ENCODE measurements at regions not wholly inside any gene's neighbourhood (a gene's known extent, or its start where the extent isn't known, plus 50 kb on each side); places are given as distances from the start of the nearest gene placed in this dataset.

- TF ChIP-seq EZH2 (IDR thresholded peaks at IDR 0.05; ENCODE audit: borderline replicate concordance, insufficient read depth, low read length, poor library complexity, severe bottlenecking), result no peak
- TF ChIP-seq, protein P1, sequence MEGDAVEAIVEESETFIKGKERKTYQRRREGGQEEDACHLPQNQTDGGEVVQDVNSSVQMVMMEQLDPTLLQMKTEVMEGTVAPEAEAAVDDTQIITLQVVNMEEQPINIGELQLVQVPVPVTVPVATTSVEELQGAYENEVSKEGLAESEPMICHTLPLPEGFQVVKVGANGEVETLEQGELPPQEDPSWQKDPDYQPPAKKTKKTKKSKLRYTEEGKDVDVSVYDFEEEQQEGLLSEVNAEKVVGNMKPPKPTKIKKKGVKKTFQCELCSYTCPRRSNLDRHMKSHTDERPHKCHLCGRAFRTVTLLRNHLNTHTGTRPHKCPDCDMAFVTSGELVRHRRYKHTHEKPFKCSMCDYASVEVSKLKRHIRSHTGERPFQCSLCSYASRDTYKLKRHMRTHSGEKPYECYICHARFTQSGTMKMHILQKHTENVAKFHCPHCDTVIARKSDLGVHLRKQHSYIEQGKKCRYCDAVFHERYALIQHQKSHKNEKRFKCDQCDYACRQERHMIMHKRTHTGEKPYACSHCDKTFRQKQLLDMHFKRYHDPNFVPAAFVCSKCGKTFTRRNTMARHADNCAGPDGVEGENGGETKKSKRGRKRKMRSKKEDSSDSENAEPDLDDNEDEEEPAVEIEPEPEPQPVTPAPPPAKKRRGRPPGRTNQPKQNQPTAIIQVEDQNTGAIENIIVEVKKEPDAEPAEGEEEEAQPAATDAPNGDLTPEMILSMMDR (IDR thresholded peaks at IDR 0.05; ENCODE audit: poor library complexity, severe bottlenecking), result no peak
- TF ChIP-seq MXI1 (conservative IDR thresholded peaks at IDR 0.05; ENCODE audit: poor library complexity, severe bottlenecking), result no peak
- TF ChIP-seq TAF1 (IDR thresholded peaks at IDR 0.05; ENCODE audit: low read depth), result no peak
- TF ChIP-seq EP300 (conservative IDR thresholded peaks at IDR 0.05; ENCODE audit: poor library complexity, severe bottlenecking), result no peak
- no peak for TF ChIP-seq RAD21 (conservative IDR thresholded peaks at IDR 0.05)
- no peak for TF ChIP-seq REST (IDR thresholded peaks at IDR 0.05; ENCODE audit: borderline replicate concordance)
These were observed 1181.6 kb upstream of the SORCS1 start for GRCh38 chr10:108346066-108346465.
